SK-N-SH (cell line): ENCODE measurements at regions not wholly inside any gene's neighbourhood (a gene's known extent, or its start where the extent isn't known, plus 50 kb on each side); places are given as distances from the start of the nearest gene placed in this dataset.

ENCODE experiments used
- CTCF ChIA-PET: fragments of 300-600, 350-600 bp; formaldehyde crosslinking; extraction: SDS; loops from one replicate; lab custom pipeline; 2021; lab: Yijun Ruan, JAX
- POLR2A ChIA-PET: fragments of 350-600 bp; sonication (Branson Sonifier 250); formaldehyde crosslinking; extraction: SDS; loops from one replicate; lab custom pipeline; 2020; ENCODE audit warnings: antibody characterized with exemption, inconsistent platforms; lab: Yijun Ruan, JAX
- DNase-seq: peaks from one replicate; pipeline ENCODE4 v3.0.0; 2012
- H2AFZ ChIP-seq: fragments of 200-600 bp; sonication (generic); 2 replicates; pipeline ENCODE4 v1.8.1; 2016; ENCODE audit warnings: antibody characterized with exemption, mild to moderate bottlenecking, low read depth
- H3F3A ChIP-seq: fragments of 200-600 bp; sonication (generic); replicated peaks from 2 replicates; pipeline ENCODE3; 2016; ENCODE audit warnings: antibody characterized with exemption, mild to moderate bottlenecking; ENCODE audit not compliant: insufficient read depth
- H3K27ac ChIP-seq, 2 experiments: fragments of 200-500 bp in 1 of 2; fragments of 200-600 bp in 1 of 2; sonication (Bioruptor generic) in 1 of 2; sonication (generic), shearing (Covaris generic) in 1 of 2; 2 replicates each; pipeline versions ENCODE4 v1.5.1 to v1.6.1; 2014 to 2016; ENCODE audit warnings: low read depth in 2 of 2, inconsistent platforms in 1 of 2, low read length in 1 of 2, mild to moderate bottlenecking in 1 of 2, mixed read lengths in 1 of 2
- H3K27me3 ChIP-seq: fragments of 200-600 bp; sonication (generic), shearing (Covaris generic); 2 replicates; pipeline ENCODE4 v1.6.1; 2016; ENCODE audit warnings: mixed run types; ENCODE audit not compliant: insufficient read depth
- H3K36me3 ChIP-seq, 2 experiments: fragments of 200-500 bp in 1 of 2; fragments of 200-600 bp in 1 of 2; sonication (Bioruptor generic) in 1 of 2; sonication (generic) in 1 of 2; replicated peaks in 1 of 2; 2 replicates each; pipeline versions ENCODE3 to v1.5.1; 2014 to 2016; ENCODE audit warnings: low read length in 1 of 2, mild to moderate bottlenecking in 1 of 2; ENCODE audit not compliant: insufficient read depth in 2 of 2, control insufficient read depth in 1 of 2
- H3K4me1 ChIP-seq, 2 experiments: fragments of 200-500 bp in 1 of 2; fragments of 200-600 bp in 1 of 2; sonication (Bioruptor generic) in 1 of 2; sonication (generic), shearing (Covaris generic) in 1 of 2; 2 replicates each; pipeline versions ENCODE4 v1.5.1 to v1.6.1; 2014 to 2016; ENCODE audit warnings: low read depth in 1 of 2, low read length in 1 of 2, mixed run types in 1 of 2; ENCODE audit not compliant: insufficient read depth in 2 of 2, control insufficient read depth in 1 of 2
- H3K4me2 ChIP-seq: fragments of 200-600 bp; sonication (generic), shearing (Covaris generic); 2 replicates; pipeline ENCODE4 v1.6.1; 2017; ENCODE audit warnings: mixed run types
- H3K4me3 ChIP-seq, 2 experiments: fragments of 200-500 bp in 1 of 2; fragments of 200-600 bp in 1 of 2; sonication (Bioruptor generic) in 1 of 2; sonication (generic), shearing (Covaris generic) in 1 of 2; 2 replicates each; pipeline versions ENCODE4 v1.5.1 to v1.8.1; 2014 to 2016; ENCODE audit warnings: low read depth in 2 of 2, inconsistent platforms in 1 of 2, low read length in 1 of 2, mild to moderate bottlenecking in 1 of 2, mixed read lengths in 1 of 2, moderate library complexity in 1 of 2
- H3K79me2 ChIP-seq: fragments of 200-600 bp; sonication (generic); 2 replicates; pipeline ENCODE4 v1.8.1; 2017; ENCODE audit warnings: mild to moderate bottlenecking; ENCODE audit not compliant: insufficient read depth
- H3K9ac ChIP-seq: fragments of 200-600 bp; sonication (generic); 2 replicates; pipeline ENCODE4 v1.6.1; 2017; ENCODE audit warnings: mixed run types
- H3K9me2 ChIP-seq: fragments of 200-600 bp; sonication (generic); 2 replicates; pipeline ENCODE4 v1.6.1; 2017; ENCODE audit warnings: mixed run types
- H3K9me3 ChIP-seq: fragments of 200-600 bp; sonication (generic); 2 replicates; pipeline ENCODE4 v1.6.1; 2017; ENCODE audit warnings: mixed run types, mild to moderate bottlenecking, moderate library complexity
- H4K20me1 ChIP-seq: fragments of 200-600 bp; sonication (generic); 2 replicates; pipeline ENCODE4 v1.6.1; 2017; ENCODE audit warnings: mild to moderate bottlenecking, mixed run types; ENCODE audit not compliant: insufficient read depth
- CHD2 ChIP-seq: fragments of 150-350 bp; IDR thresholded peaks from 2 replicates; pipeline ENCODE4 v1.6.1; 2018; ENCODE audit warnings: low read length; ENCODE audit not compliant: partially characterized antibody
- ELF1 ChIP-seq: IDR thresholded peaks from 2 replicates; pipeline ENCODE4 v1.4.0; 2012
- EP300 ChIP-seq, 2 experiments: IDR thresholded peaks; 2 replicates each; pipeline versions ENCODE4 v1.4.0 to v1.6.1; 2012; ENCODE audit warnings: borderline replicate concordance in 1 of 2, low read depth in 1 of 2, low read length in 1 of 2
- EZH2phosphoT487 ChIP-seq: fragments of 200-600 bp; sonication (generic); IDR thresholded peaks from 2 replicates; pipeline ENCODE4 v1.6.1; 2017; ENCODE audit warnings: low read depth, mixed run types, mild to moderate bottlenecking, antibody characterized with exemption, moderate library complexity, borderline replicate concordance
- FOSL2 ChIP-seq: IDR thresholded peaks from 2 replicates; pipeline ENCODE4 v1.4.0; 2012; ENCODE audit warnings: low read depth, mild to moderate bottlenecking, moderate library complexity, borderline replicate concordance
- FOXJ3 ChIP-seq: sonication (generic); formaldehyde crosslinking; IDR thresholded peaks from 2 replicates; pipeline ENCODE4 v1.5.1; 2020; ENCODE audit warnings: mild to moderate bottlenecking, missing genetic modification reagents
- GABPA ChIP-seq: IDR thresholded peaks from 2 replicates; pipeline ENCODE4 v1.4.0; 2012; ENCODE audit warnings: low read depth, mild to moderate bottlenecking
- MEF2A ChIP-seq: IDR thresholded peaks from 2 replicates; pipeline ENCODE4 v1.4.0; 2012; ENCODE audit warnings: low read depth, borderline replicate concordance
- MXI1 ChIP-seq: IDR thresholded peaks from 2 replicates; pipeline ENCODE4 v1.6.1; 2012; ENCODE audit warnings: mild to moderate bottlenecking, low read depth, low read length, improper control_type of control experiment
- NRF1 ChIP-seq: IDR thresholded peaks from 2 replicates; pipeline ENCODE4 v1.6.1; 2012; ENCODE audit warnings: low read depth, mild to moderate bottlenecking, low read length
- POLR2AphosphoS5 ChIP-seq: IDR thresholded peaks from 2 replicates; pipeline ENCODE4 v1.6.1; 2012; ENCODE audit warnings: low read depth, low read length
- RFX5 ChIP-seq: IDR thresholded peaks from 2 replicates; pipeline ENCODE4 v1.6.1; 2012; ENCODE audit warnings: mild to moderate bottlenecking, improper control_type of control experiment, low read length
- RXRA ChIP-seq: IDR thresholded peaks from 2 replicates; pipeline ENCODE4 v1.4.0; 2012; ENCODE audit warnings: low read depth, mild to moderate bottlenecking, borderline replicate concordance
- SMC3 ChIP-seq: IDR thresholded peaks from 2 replicates; pipeline ENCODE4 v1.6.1; 2012; ENCODE audit warnings: low read depth, low read length, improper control_type of control experiment
- TCF12 ChIP-seq: IDR thresholded peaks from 2 replicates; pipeline ENCODE4 v1.4.0; 2012
- TEAD4 ChIP-seq: IDR thresholded peaks from 2 replicates; pipeline ENCODE4 v1.4.0; 2012; ENCODE audit warnings: mild to moderate bottlenecking, borderline replicate concordance; ENCODE audit not compliant: insufficient read depth
- USF2 ChIP-seq: fragments of 150-350 bp; IDR thresholded peaks from 2 replicates; pipeline ENCODE4 v1.6.1; 2017; ENCODE audit warnings: antibody characterized with exemption, low read length, low read depth, borderline replicate concordance
- TF ChIP-seq, protein P1 (sequence below): fragments of 150-350 bp; IDR thresholded peaks from 2 replicates; pipeline ENCODE4 v1.6.1; 2016; ENCODE audit warnings: mild to moderate bottlenecking, low read depth, low read length
- TF ChIP-seq, protein P2 (sequence below): IDR thresholded peaks from 2 replicates; pipeline ENCODE4 v1.4.0; 2012; ENCODE audit warnings: low read depth, borderline replicate concordance
- TF ChIP-seq, protein P3 (sequence below): fragments of 200-600 bp; sonication (generic); IDR thresholded peaks from 2 replicates; pipeline ENCODE4 v1.6.1; 2017; ENCODE audit warnings: antibody characterized with exemption, mild to moderate bottlenecking, moderate library complexity

GRCh38 chr12:90262251-90262650, 553.6 kb upstream of the ATP2B1 start:
- no peaks in the 10 kb centered on the region for H3K36me3 ChIP-seq
- H2AFZ ChIP-seq, result no peak overlapping the region
- peaks cover 0 to 10% of the 10 kb centered on the region in 2 experiments; a peak in 2 of 4 replicates for H3K4me1 ChIP-seq
- no peaks in the 10 kb centered on the region for H3K9me3 ChIP-seq
- no peak overlapping the region for H3K9ac ChIP-seq
- no peak for DNase-seq
- H3K9me2 ChIP-seq, result no peaks in the 10 kb centered on the region
- TF ChIP-seq, protein P1, sequence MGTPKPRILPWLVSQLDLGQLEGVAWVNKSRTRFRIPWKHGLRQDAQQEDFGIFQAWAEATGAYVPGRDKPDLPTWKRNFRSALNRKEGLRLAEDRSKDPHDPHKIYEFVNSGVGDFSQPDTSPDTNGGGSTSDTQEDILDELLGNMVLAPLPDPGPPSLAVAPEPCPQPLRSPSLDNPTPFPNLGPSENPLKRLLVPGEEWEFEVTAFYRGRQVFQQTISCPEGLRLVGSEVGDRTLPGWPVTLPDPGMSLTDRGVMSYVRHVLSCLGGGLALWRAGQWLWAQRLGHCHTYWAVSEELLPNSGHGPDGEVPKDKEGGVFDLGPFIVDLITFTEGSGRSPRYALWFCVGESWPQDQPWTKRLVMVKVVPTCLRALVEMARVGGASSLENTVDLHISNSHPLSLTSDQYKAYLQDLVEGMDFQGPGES, result no peak
- TF ChIP-seq USF2 (no peak), NRF1 (no peak), FOXJ3 (CRISPR knock-in tag) (no peak), SMC3 (no peak), EP300 (IDR thresholded peaks at IDR 0.05; ENCODE audit: borderline replicate concordance in 1 of 2, low read depth in 1 of 2, low read length in 1 of 2) (no peak), GABPA (no peak), FOSL2 (no peak), MXI1 (no peak), POLR2AphosphoS5 (no peak), RXRA (no peak), TEAD4 (no peak)
- TF ChIP-seq, protein P2, sequence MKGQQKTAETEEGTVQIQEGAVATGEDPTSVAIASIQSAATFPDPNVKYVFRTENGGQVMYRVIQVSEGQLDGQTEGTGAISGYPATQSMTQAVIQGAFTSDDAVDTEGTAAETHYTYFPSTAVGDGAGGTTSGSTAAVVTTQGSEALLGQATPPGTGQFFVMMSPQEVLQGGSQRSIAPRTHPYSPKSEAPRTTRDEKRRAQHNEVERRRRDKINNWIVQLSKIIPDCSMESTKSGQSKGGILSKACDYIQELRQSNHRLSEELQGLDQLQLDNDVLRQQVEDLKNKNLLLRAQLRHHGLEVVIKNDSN, result no peak
- no peak overlapping the region for H3K4me3 ChIP-seq
- H4K20me1 ChIP-seq, result no peaks in the 10 kb centered on the region
- no peaks in the 10 kb centered on the region for H3K27me3 ChIP-seq
- H3K79me2 ChIP-seq, result no peaks in the 10 kb centered on the region
- no peak overlapping the region for H3K4me2 ChIP-seq
- no peaks in the 10 kb centered on the region for H3F3A ChIP-seq
- ChIA-PET CTCF (no interaction called here), POLR2A (no interaction called here)
- peak overlapping the region in 1 of 2 experiments; percentile 86; a peak in 1 of 4 replicates for H3K27ac ChIP-seq

DNA sequence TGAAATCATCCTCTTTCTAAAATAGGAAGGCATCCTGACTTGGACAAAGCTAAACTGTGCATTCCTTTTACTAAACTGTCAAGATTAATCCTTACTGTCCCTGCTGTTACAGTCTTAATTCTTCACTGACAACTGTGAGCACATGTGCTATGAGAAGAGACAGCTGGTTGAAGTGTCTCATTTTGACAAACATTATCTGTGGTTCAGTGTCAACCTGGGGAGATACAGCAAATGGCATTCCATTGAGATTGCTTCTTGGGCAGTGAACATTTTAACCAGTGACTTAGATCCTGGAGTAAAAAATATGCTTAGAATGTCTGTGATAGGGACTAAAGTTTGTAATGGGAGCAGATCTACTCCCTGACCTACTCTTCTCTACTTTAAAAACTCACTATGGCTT, 552.6 kb upstream of the ATP2B1 start:
- Histone ChIP-seq H3K9me3 (no peaks in the 10 kb centered on the region), H3K9me2 (no peaks in the 10 kb centered on the region), H3K4me2 (no peak overlapping the region), H3K36me3 (no peaks in the 10 kb centered on the region), H3K4me3 (no peak overlapping the region), H3K27me3 (no peaks in the 10 kb centered on the region), H3F3A (no peaks in the 10 kb centered on the region), H2AFZ (no peak overlapping the region), H3K27ac (peak overlapping the region in 1 of 2 experiments; percentile 86; a peak in 1 of 4 replicates), H3K4me1 (peaks cover 0 to 10% of the 10 kb centered on the region in 2 experiments; a peak in 2 of 4 replicates), H4K20me1 (no peaks in the 10 kb centered on the region), H3K9ac (no peak overlapping the region), H3K79me2 (no peaks in the 10 kb centered on the region)
- DNase-seq, result no peak
- POLR2A ChIA-PET, result no interaction called here
- CTCF ChIA-PET, result no interaction called here
- TF ChIP-seq RFX5 (no peak), ELF1 (no peak), MEF2A (no peak), FOSL2 (no peak), TCF12 (no peak), TEAD4 (no peak), POLR2AphosphoS5 (no peak), CHD2 (no peak), USF2 (no peak), FOXJ3 (CRISPR knock-in tag) (no peak), EZH2phosphoT487 (no peak), RXRA (no peak)
- TF ChIP-seq, protein P3, sequence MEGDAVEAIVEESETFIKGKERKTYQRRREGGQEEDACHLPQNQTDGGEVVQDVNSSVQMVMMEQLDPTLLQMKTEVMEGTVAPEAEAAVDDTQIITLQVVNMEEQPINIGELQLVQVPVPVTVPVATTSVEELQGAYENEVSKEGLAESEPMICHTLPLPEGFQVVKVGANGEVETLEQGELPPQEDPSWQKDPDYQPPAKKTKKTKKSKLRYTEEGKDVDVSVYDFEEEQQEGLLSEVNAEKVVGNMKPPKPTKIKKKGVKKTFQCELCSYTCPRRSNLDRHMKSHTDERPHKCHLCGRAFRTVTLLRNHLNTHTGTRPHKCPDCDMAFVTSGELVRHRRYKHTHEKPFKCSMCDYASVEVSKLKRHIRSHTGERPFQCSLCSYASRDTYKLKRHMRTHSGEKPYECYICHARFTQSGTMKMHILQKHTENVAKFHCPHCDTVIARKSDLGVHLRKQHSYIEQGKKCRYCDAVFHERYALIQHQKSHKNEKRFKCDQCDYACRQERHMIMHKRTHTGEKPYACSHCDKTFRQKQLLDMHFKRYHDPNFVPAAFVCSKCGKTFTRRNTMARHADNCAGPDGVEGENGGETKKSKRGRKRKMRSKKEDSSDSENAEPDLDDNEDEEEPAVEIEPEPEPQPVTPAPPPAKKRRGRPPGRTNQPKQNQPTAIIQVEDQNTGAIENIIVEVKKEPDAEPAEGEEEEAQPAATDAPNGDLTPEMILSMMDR, result no peak
